ENCODE measurements at regions not wholly inside any gene's neighbourhood (a gene's known extent, or its start where the extent isn't known, plus 50 kb on each side); places are given as distances from the start of the nearest gene placed in this dataset.
"Not testable (repeated sequence)": the region's sequence is repeated elsewhere in the genome, so short reads cannot be mapped to it uniquely, and the experiment has no call there.

DNA sequence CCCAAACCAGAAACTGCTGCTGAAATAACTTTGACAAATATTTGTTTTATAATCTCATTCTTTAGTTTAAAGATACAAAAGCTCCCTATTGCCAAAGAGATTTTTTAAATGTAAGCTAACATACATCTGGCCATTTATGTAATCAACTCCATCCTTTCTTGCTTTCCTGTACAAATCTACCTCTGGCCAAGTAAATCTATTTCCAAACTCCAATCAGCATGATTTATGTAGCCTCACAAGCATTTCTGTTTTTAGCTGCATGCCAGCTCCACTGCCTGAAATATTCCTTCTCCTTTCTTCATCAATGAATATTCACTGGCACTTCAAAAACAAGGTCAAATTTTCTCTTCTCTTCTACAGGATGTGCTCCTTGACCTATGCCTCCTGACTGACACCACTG, 80.0 kb downstream of the SHOX2 start:
- no peak for ATAC-seq
- DNase-seq, result no peak
- intact Hi-C loops (cut with DNase I, micrococcal nuclease), result no loop called here

DNA sequence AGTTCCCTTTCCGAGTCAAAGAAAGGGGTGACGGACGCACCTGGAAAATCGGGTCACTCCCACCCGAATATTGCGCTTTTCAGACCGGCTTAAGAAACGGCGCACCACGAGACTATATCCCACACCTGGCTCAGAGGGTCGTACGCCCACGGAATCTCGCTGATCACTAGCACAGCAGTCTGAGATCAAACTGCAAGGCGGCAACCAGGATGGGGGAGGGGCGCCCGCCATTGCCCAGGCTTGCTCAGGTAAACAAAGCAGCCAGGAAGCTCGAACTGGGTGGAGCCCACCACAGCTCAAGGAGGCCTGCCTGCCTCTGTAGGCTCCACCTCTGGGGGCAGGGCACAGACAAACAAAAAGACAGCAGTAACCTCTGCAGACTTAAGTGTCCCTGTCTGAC, 86.3 kb downstream of the SHOX2 start:
- ATAC-seq; intact Hi-C loops (cut with DNase I, micrococcal nuclease); DNase-seq: not testable (repeated sequence)

DNA sequence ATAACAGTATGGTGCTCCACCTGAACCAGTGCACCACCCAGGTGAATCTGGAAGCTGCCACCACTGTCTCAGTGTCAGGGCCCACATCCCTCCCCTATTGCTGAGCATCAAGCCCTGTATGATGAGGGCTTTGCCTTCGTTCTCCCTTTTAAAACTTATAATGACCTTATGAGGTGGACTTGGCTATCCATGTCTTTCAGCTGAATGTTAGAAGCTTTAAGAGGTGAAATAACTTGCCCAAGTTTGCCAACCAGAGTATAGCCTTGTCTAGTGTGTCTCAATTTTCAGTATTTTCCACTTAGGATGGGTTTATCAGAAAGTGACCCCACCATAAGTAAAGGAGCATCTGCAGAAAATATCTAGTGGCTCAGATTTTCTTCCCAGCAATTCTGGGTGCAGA, 87.8 kb downstream of the SHOX2 start:
- ATAC-seq, result no peak
- no peak for DNase-seq
- intact Hi-C loops (cut with DNase I, micrococcal nuclease), result no loop called here

DNA sequence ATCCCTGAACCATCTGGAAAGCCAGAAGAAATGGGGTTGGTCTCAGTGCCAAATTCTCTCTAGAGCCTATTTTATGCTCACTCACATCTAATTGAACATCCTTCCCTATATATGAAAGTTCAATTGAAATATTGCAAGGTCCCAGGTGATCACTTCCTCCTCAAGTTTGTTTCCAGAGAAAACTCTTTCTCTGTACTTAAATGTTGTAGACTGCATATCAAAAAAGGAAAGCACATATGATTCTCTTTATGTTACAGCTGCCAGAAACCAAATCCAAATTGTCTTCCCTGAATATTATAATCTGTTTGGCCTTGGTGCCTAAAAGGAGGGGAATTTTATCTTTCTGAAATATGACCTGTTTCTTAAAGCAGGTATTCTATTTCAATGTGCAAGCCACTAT, 93.3 kb downstream of the SHOX2 start:
- DNase-seq, result no peak
- intact Hi-C loops (cut with DNase I, micrococcal nuclease), result no loop called here
- ATAC-seq, result no peak

DNA sequence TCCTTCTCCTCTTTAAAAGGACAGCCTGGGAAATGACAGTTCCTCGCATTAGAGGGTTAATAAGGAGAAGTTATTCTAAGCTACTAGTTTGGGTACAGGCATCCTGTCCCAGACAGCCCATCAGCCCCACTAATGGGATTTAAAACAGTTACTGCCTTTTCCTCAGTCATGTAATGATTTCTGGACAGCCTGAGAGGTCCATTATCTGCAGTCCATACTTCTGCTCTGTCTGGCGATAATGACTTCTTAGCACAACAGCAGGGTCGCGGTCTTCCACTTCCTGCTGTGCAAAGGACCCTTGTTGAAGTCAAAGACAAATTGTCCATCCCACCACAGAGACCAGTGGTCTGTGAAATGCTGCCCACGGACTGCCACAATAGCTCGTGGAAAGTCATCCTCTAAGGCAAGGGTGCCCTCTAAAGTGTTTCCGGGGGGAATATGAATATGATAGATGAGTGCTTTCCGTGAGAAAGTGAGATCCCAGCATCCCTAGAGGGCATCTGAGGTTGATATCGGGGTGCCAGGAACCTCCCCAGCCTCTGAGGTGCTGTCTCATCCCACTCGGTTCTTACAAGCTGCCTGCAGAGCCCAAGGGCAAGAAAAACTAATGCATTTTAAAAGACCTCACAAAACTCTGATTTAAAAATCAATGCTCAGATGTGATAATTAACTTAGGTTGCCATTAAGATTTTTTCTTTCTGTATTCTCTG, 100.7 kb downstream of the SHOX2 start:
- ATAC-seq (no peak), DNase-seq (no peak)
- intact Hi-C loops (cut with DNase I, micrococcal nuclease), result no loop called here

DNA sequence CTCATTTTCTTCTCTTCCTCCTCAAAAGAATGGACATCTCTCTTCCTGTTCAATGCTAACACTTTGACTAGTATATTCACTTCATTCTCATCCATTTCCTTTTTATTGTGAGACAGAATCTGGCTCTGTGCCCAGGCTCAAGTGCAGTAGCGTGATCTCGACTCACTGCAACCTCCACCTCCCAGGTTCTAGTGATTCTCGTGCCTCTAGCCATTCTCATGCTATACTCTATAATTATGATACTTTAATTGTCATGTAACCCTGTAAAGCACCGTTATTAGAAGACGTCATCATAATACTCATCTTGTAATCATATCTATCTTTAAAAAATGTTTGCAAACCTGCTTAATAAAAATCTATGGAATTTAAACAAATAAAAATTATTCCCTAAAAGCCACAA, 107.0 kb downstream of the SHOX2 start:
- intact Hi-C loops (cut with DNase I, micrococcal nuclease), result no loop called here
- no peak for DNase-seq
- no peak for ATAC-seq

DNA sequence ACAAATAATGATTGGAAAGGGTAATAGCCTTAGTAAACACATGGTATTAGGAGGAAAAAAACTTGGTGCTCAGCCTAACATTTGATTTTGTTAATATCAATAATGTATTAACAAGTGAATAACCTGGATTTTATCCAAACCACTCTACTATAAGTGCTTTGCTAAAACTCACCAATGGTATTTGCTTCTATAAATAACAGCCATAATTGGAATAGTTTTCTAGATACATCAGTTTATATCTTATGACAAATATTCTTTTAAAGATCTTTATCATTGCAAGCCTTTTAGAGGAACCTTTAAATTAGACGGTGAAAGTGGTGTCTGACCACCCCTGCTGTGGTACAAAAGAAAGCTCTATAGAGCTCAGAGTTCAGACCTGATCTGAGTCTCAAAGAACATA, 123.9 kb downstream of the SHOX2 start:
- no peak for ATAC-seq
- no peak for DNase-seq
- intact Hi-C loops (cut with DNase I, micrococcal nuclease), result no loop called here

DNA sequence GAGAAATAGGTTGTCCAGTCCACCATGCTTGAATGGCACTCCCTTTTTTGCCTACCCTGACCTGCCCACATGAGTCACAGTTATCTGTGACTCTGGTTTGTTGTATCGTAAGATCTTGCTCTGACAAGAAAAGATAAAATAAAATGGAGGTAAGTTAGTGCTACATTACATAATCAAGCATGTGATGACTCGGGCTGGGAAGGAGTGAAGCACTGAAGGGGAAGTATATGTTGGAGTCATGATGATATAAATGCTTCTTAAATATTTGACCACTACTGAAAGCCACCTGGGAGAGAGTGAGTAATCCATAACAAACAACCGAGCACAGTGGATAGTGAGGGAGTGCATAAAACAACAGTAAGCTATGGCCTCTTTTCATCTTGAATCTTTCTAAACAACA, 124.4 kb downstream of the SHOX2 start:
- ATAC-seq (no peak), DNase-seq (no peak)
- intact Hi-C loops (cut with DNase I, micrococcal nuclease), result no loop called here

DNA sequence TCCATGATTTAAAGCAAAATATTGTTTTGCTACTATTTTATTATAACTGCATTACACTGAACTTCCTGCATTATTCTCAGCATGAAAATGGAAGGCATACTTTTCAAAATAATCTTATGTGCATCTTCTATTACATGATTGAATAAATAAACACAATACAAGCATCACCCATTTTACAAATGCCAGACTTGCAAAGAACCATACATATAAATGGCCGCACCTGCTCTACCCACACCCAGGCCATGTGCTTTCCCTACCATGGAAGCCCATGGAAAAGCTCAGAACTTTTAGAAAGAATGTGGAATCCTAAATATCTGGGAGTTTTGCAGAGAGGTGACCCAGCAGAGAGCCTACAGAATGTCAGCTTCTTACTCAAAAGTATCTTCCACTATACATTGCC, 127.2 kb downstream of the SHOX2 start:
- intact Hi-C loops (cut with DNase I, micrococcal nuclease), result no loop called here
- no peak for ATAC-seq
- DNase-seq, result no peak

DNA sequence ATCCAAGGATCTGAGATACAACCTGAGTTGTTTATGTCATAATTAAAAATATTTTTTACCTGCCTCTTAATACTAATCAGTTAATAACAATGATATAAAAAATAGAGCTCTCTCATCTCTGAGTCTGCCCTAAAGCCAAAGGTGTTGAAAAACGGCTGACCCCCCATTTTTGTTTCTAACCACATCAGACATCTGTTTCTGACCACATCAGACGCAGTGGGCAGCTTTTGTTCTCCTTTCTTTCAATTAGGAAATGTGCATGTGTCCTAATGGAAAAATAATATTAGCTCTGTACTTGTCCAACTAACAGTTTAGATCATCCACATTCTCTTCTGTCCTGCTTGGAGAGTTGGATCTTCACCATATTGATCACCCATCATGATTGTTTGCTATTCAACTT, 144.6 kb downstream of the SHOX2 start:
- ATAC-seq (no peak), DNase-seq (no peak)
- intact Hi-C loops (cut with DNase I, micrococcal nuclease), result no loop called here

DNA sequence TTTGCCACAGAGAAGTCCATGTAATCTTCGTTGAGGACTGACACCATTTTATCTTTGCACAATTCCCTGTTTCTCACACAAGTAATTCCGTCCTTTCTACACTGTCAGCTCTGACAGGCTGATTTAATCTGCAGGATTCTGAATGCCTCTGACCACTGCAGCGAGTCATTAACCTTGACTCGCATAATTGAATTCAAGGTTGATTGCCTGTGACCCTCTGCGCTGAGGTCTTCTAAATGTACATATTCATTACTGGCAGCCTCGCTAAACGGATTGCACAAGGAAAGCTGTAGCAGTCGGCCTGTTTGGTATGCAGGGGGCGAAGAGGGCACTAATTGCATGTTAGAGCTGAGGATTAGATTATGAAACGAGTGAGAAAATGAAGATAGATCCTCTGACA, 147.8 kb downstream of the SHOX2 start:
- DNase-seq (no peak), ATAC-seq (no peak)
- intact Hi-C loops (cut with DNase I, micrococcal nuclease), result no loop called here

DNA sequence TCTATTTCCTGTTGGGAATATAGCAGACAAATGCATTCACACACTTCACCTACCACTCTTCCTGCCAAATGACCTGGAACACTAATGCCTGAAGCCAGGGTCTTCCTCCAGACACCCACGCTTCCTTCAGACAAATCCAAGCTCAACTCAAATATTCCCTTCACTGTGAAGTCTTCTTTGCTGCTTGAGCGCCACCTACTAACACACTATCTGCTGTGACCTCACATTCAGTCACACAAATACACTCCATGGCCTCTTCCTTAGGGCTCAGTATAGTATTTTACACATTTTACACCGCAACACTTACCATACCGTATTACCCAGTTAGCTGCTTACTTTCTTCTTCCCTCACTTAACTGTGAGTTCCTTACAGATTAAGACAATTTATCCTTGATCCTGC, 149.4 kb downstream of the SHOX2 start:
- intact Hi-C loops (cut with DNase I, micrococcal nuclease), result no loop called here
- no peak for ATAC-seq
- DNase-seq, result no peak

DNA sequence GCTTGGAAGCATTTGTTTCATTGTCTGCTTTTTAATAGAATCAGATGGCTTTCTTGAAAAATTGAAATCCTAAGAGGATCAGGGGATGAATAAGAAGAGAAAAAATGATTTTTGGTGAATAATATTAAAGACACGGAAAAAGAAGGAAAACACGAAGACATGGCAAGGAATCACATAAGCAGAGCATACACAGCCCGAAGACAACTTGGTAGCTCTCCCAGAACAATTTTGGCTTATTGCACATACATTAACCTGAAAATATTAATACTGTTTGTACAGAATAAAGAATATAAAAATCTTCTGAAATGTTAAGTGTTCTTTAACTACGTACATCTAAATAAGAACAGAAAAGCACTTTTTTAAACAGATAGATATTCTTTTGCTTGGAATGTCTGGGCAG, 150.0 kb downstream of the SHOX2 start:
- no peak for ATAC-seq
- no peak for DNase-seq
- intact Hi-C loops (cut with DNase I, micrococcal nuclease), result no loop called here

DNA sequence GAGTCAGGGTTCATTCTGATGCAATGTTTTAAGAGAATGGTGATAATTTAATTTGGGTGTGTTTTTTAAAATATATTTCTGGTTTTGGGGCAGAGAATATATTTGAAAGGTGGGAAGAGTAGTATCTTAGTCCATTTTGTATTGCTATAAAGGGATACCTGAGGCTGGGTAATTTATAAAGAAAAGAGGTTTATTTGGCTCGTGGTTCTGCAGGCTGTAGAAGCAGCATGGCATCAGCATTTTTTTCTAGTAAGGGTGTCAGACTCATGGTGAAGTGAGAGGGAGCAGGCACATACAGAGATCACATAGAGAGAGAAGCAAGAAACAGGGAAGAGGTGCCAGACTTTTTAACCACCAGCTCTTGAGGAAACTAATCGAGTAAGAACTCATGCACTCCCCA, 152.7 kb downstream of the SHOX2 start:
- intact Hi-C loops (cut with DNase I, micrococcal nuclease), result no loop called here
- ATAC-seq, result no peak
- no peak for DNase-seq

DNA sequence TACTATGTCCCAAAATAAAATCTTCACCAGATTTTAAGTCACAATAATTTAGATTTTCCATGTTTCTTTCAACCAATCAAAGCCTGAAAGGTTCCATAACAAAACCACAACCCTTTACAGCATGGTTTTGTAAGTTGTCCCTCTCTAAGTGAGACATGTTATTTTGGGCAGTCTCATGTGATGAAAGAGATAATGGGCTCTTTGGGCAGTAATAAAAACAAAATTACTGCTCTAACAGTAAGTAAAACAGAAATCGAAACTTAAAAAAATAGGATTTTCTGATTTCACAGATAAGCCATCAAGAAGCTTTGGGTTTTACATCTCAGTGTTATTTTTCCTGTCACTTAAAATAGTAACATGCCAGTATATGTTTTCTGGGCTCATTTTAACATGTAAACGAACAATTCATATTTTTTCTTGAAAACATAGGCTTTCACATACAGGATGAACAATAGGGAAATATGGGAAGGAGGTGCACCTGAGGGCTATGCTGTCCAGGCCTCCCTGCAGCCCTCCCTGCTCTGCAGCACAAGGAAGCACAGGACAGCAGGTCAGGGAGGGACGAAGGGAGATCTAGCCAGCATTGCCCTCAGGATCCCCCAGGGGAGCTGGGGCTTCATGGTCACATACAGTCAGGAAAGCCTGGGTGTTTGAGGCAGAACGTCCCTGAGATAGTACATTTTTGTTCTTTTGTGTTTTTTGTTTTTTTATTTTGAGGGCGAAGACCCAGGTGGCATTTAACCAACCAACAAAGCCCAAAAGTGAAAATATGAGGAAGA, 157.4 kb downstream of the SHOX2 start:
- ATAC-seq, result no peak
- no peak for DNase-seq
- intact Hi-C loops (cut with DNase I, micrococcal nuclease), result no loop called here

DNA sequence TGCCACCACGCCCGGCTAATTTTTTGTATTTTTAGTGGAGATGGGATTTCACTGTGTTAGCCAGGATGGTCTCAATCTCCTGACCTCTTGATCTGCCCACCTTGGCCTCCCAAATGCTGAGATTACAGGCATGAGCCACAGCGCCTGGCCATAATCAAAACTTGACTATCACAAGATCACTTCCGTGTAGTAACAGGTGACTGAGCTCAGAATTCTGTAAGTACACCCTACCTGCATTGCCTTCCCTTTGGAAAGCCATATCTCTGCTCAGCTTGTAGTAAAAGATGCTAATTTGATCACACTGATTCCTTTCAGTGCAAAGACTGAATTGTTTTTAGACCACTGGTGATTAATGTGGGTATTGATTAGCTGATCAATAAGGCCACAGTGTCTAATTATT, 167.1 kb downstream of the SHOX2 start:
- DNase-seq (no peak), ATAC-seq (no peak)
- intact Hi-C loops (cut with DNase I, micrococcal nuclease), result no loop called here

DNA sequence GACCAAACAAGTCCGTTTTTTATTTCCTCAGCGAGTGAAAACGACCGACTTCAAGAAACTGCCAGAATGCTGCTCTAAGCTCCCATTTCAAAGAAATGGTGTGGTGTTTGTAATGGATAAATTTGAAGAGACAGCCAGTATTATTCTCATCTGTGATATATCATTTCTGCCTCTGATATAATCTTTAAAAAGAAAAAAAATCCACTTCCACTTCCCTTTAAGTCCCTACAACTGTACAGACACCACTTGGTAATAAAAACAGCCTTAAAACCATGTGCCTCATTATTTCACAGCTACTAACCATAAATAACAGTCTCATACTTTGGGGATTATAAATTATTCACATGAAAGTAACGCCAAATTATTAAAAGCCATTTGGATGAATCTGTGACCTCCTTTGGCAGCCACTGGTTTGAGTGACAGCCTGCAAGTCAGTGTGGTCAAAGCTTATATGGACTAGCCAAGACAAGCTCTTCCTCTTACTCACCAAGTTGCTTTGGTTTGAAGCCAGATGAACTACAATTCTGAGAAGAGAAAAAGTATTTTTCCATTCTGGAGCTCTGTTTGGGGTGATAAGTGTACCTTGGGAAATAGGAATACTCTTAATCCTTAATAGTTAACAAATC, 168.0 kb downstream of the SHOX2 start:
- intact Hi-C loops (cut with DNase I, micrococcal nuclease), result no loop called here
- DNase-seq (no peak), ATAC-seq (no peak)

DNA sequence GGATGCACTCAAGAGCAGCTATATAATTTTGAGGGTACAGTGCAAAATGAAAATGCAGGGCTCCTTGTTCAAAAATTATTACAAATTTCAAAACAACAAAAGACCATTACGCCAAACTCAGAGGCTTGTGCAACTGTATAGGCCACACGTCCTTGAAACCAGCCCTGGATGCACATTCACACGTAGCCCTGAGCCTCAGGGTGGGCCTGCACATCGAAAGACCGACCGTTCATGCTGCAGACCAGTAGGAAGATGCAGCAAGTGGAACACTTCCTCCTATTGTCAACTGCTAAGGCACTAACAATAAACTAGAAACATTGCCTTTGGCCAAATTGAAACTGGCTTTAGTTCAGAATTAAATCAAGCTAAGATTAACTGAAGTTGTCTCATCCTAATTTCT, 174.7 kb downstream of the SHOX2 start:
- ATAC-seq (no peak), DNase-seq (no peak)
- intact Hi-C loops (cut with DNase I, micrococcal nuclease), result no loop called here

DNA sequence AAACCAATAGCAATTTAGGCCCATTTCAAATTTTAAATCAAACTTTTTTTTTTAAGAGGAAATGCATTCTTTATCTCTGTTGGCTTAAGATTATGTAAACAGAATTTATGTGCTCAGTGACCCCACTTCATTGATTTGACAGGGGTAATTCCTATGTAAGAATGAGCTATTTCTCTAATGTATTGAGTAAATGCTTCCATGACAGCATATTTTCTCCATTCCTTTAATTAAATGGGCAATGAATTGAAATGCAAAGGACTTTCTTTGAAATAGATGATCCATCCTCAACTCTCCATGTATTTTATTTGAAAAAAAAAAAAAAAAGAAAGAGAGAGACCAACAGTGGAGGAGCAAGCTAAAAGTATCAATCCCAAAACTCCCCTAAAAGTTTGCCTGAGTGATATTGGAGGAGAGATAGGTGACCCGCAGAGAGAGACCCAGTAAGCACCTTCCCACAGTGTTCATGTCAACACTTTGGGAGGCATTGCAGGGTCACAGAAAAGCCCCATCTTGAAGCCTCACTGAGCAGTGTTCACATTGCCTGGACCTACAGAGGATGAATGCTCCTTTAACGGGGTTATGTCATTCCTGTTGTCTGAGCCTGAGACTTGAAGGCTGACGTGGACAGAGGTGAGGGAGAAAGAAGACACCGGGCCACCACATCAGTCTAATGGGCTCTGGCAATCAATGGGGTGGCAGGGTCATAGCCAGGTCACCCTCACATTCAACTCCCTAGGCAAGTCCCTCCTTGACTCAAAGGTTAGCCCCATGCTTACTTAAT, 176.0 kb downstream of the SHOX2 start:
- DNase-seq (no peak), ATAC-seq (no peak)
- intact Hi-C loops (cut with DNase I, micrococcal nuclease), result no loop called here

DNA sequence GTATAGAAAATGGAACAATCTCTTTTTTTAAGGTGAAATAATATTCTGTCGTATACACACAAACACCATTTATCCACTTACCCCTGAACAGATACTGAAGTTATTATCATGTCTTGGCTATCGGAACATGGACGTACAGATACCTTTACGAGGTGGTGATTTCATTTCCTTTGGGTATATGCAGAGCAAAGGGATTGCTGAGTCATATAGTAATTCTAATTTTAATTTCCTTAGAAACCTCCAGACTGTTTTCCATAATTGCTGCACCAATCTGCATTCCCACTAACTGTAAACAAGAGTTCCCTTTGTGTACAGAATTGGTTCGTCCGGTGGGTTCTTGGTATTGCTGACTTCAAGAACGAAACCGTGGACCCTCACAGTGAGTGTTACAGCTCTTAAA, 179.4 kb downstream of the SHOX2 start:
- DNase-seq (no peak), ATAC-seq (no peak)
- intact Hi-C loops (cut with DNase I, micrococcal nuclease), result no loop called here

Measured in left colon (tissue), 2 donors.